HT-29 (cell line): ENCODE measurements at regions not wholly inside any gene's neighbourhood (a gene's known extent, or its start where the extent isn't known, plus 50 kb on each side); places are given as distances from the start of the nearest gene placed in this dataset.
"Not testable (repeated sequence)": the region's sequence is repeated elsewhere in the genome, so short reads cannot be mapped to it uniquely, and the experiment has no call there.

Source experiments
- DNase-seq: peaks from one replicate; pipeline ENCODE4 v3.0.0-alpha.2; 2015; ENCODE audit warnings: low spot score

GRCh38 chr2:146615778-146616177 lies 1229.1 kb upstream of the ACVR2A start:
- DNase-seq, result no peak

- DNase-seq, result no peak
Measured at GRCh38 chr2:146608490-146608889, 1236.3 kb upstream of the ACVR2A start.

- DNase-seq, result no peak
Measured at GRCh38 chr2:146604521-146604920, 1240.3 kb upstream of the ACVR2A start.

- DNase-seq, result no peak
Measured at GRCh38 chr2:146602856-146603255, 1242.0 kb upstream of the ACVR2A start.

DNA sequence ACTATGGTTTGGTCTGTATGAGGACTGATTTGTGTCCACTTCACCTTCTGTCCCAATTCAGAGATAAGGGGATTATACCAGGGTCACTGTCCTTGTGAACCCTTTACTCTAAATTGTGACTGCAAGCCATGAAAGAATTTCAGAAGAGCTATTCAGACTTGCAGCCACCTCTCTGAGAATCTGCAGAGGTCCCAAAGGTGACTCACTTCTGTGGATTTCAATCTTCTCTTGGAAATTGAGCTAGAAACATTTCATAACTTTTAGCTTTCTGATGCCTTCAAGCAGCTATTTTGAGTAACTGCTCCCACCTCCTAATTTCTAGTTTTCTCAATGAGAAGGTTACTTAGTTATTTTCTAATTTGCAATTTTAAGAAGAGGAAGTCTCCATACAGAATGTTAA lies 1242.4 kb upstream of the ACVR2A start:
- no peak for DNase-seq

GRCh38 chr2:146598791-146599190 lies 1246.0 kb upstream of the ACVR2A start:
- DNase-seq, result no peak

GRCh38 chr2:146597291-146597690 lies 1247.5 kb upstream of the ACVR2A start:
- no peak for DNase-seq

DNA sequence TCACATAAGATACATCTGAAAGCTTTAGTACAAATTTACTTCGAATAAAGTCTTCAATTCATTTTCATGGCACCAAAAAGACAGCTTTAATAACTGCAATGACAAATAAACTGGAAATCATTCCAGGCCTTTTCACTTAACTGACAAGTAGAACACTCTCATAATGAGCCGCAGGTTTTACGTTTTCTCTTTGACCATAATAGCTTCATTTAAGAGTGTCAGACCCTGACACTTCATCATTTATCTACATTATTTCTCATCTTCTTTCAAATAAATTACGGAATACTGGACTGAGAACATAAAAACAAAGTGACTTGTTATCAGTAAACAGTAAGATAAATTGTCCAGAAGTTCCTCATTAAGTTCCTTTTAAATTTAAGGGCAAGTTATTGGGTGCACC lies 1252.9 kb upstream of the ACVR2A start:
- DNase-seq, result no peak

- no peak for DNase-seq
Measured at GRCh38 chr2:146587291-146587713, 1257.5 kb upstream of the ACVR2A start.

- no peak for DNase-seq
Measured at GRCh38 chr2:146584316-146584715, 1260.5 kb upstream of the ACVR2A start.

- peak; percentile 21 for DNase-seq
Measured at GRCh38 chr2:146579147-146579930, 1265.5 kb upstream of the ACVR2A start.

- no peak for DNase-seq
Measured at GRCh38 chr2:146576339-146577111, 1268.3 kb upstream of the ACVR2A start.

- DNase-seq, result no peak
Measured at GRCh38 chr2:146572598-146572997, 1272.2 kb upstream of the ACVR2A start.

GRCh38 chr2:146561996-146562395 lies 1282.8 kb upstream of the ACVR2A start:
- DNase-seq, result no peak

DNA sequence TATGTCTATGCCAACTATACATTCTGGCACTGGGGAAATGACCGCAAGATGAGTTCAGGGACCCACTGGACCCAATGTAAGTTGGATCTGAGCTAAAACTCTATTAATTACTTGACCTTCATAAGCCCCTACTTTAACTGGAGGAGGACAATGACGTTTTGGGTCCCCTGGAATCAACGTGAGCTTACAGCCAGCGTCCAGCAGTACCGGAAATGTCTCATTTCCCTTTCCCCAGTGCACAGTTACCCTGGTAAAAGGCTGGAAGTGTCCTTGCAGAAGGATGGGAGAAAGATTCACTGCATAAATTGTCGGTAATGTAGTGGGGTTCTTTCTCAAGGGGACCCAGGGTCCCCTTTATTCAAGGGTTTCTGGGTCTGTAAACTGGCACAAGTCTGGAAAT lies 1297.6 kb upstream of the ACVR2A start:
- no peak for DNase-seq

DNA sequence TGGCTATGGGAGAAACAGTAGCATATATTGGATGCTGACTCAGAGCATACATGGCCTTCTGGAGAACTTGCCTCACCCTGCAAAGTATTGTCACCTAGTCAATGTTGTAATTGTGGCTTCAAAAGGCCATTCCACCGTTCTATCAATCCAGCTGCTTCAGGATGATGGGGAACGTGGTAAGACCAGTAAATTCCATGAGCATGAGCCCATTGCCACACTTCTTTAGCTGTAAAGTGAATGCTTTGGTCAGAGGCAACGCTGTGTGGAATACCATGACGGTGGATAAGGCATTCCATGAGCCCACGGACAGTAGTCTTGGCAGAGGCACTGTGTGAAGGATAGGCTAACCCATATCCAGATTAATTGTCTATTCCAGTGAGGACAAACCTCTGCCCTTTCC lies 1300.1 kb upstream of the ACVR2A start:
- DNase-seq, result no peak

DNA sequence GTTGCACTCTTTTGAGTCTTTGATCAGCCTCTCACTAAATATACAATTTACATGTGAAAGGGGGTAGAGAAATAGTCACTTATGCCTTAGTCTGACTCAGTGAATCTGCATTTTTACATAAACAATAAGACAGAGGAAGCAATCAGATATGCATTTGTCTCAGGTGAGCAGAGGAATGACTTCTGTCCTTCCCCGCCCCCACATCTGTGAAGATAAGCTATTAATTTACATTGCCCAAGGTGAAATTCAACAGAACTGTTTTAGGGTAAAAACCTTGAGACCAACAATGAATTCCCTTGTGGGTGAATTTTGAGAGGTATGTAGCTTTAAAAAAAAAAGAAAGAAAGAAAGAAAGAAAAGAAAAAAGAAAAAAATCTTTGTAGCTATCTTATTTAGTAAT lies 1302.9 kb upstream of the ACVR2A start:
- no peak for DNase-seq

- DNase-seq, result no peak
Measured at GRCh38 chr2:146540271-146540932, 1304.4 kb upstream of the ACVR2A start.

DNA sequence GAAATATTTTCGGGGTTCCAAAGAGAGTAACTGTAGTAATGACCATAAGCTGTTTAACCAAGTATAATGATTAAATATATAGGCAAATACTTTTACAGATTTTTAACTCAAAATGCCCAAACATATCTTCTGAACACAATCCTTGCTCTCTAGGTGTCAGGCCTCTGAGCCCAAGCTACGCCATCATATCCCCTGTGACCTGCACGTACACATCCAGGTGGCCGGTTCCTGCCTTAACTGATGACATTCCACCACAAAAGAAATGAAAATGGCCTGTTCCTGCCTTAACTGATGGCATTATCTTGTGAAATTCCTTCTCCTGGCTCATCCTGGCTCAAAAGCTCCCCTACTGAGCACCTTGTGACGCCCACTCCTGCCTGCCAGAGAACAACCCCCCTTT lies 1305.1 kb upstream of the ACVR2A start:
- not testable (repeated sequence) for DNase-seq

- DNase-seq, result no peak
Measured at GRCh38 chr2:146537477-146537876, 1307.4 kb upstream of the ACVR2A start.

DNA sequence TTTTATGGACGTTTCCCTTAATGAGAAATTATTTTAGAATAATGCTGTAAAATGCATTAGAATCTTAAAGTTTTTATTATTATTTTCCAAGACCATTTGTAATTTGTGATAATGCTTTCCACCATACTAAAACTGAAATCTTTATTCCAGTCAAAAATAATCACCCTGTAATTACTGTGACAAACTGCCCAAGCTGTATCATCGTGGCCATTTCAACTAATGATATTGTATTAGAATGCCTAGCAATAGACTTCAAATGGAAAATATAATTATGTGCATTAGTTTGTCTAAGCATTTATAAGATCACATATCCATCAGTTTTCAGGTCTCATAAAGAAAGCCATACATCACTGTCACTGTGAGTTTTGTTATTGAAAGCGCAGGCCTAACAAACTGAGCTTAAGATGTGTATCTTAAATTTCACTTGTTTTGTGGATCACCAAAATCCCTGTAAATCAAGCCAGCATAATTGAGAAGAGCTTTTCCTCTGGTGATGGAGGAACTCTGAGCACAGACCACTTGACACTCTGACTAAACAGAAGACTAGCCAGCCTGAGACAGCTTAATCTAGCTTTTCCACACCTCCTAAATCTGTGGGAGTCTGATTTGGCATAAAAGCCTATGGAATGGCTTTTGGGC lies 1312.2 kb upstream of the ACVR2A start:
- DNase-seq, result no peak

DNA sequence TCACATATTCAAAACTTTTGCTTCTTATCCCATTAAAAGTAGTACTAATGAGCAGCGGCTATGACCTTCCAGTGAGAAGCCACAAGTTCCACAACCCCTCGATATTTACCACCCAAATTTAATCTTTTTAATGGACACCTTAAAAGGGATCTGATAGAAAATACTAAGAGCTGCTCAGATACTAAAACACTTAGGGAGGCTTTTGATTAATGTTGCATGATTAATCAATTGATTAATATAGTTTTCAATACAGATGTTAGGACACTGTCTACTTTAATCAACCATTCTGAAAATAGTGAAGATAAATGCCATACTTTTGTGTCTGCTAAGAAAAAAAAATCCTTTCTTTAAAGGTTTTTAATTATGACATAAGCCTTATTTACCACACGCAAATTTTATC lies 1312.8 kb upstream of the ACVR2A start:
- DNase-seq, result no peak
